ENCODE measurements at regions not wholly inside any gene's neighbourhood (a gene's known extent, or its start where the extent isn't known, plus 50 kb on each side); places are given as distances from the start of the nearest gene placed in this dataset.

- TF ChIP-seq CTCF (IDR thresholded peaks at IDR 0.05) (no peak), POLR2A (IDR thresholded peaks at IDR 0.05) (no peak)
Measured at GRCh38 chr10:52578871-52579405, 193.6 kb downstream of the MBL2 start.
